NT2/D1 (cell line): ENCODE measurements at regions not wholly inside any gene's neighbourhood (a gene's known extent, or its start where the extent isn't known, plus 50 kb on each side); places are given as distances from the start of the nearest gene placed in this dataset.

Experiments
- SUZ12 ChIP-seq: IDR thresholded peaks from 2 replicates; pipeline ENCODE4 v1.6.1; 2011; ENCODE audit not compliant: insufficient read length, insufficient read depth; ENCODE audit errors: extremely low read depth
- YY1 ChIP-seq: IDR thresholded peaks from 2 replicates; pipeline ENCODE4 v1.6.1; 2011; ENCODE audit not compliant: insufficient read length, insufficient read depth

DNA sequence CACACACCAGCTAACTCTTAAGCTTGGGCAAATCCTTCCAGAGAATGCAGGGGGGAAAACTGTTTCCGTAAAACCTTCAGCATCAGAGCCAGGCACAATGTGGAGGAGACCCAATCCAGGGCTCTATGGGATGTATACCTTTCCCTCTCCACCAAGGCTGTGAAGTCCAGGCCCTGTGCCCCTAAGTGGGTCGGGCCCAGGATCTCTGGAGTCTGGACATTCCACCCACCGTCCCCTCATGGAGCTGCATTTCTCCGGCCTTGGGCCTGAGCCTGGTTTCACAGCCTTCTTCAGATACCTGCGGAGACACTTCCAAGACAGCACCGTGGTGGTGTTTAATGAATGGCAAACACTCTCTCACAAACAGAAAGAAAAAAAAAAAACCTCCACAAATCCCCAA lies 186.2 kb downstream of the URI1 start:
- TF ChIP-seq YY1 (no peak), SUZ12 (no peak)
